ENCODE measurements at regions not wholly inside any gene's neighbourhood (a gene's known extent, or its start where the extent isn't known, plus 50 kb on each side); places are given as distances from the start of the nearest gene placed in this dataset.

- Histone ChIP-seq H3K4me3 (no peak overlapping the region), H3K36me3 (no peaks in the 10 kb centered on the region), H3K4me1 (peaks cover 24 to 26% of the 10 kb centered on the region in 2 donors), H3K27ac (no peak overlapping the region), H3K9me3 (no peaks in the 10 kb centered on the region), H3K27me3 (no peaks in the 10 kb centered on the region)
- intact Hi-C loops (cut with DNase I; ENCODE audit: low total_unique reads), result no loop called here
- TF ChIP-seq CTCF (IDR thresholded peaks at IDR 0.05) (no peak), POLR2A (IDR thresholded peaks at IDR 0.05) (no peak)
- no peak for DNase-seq
Observed at GRCh38 chr14:73780896-73781295, 66.7 kb upstream of the PNMA1 start.

DNA sequence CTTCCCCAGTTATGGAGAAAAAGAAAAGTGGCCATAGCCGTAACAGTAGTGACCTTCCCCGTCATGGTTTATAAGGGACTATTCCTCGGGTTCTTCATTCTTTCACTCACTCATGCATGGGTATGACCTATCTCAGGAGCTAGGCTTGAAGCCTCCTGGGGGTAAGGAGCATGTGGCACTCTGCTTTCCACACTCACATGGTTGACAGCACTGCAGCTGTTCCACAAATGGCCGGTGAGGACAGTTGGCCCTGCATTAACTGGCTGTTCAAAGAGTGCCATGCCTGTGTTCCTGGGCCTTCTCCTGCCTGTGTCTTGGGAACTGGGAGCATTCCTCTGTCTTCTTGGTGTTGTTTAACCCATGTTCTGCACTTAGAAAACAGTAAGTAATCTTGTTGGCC lies 66.2 kb upstream of the PNMA1 start:
- TF ChIP-seq CTCF (IDR thresholded peaks at IDR 0.05) (no peak), POLR2A (IDR thresholded peaks at IDR 0.05) (no peak)
- peaks cover 25% of the 10 kb centered on the region in 2 donors for H3K4me1 ChIP-seq
- H3K27ac ChIP-seq, result no peak overlapping the region
- DNase-seq, result no peak
- intact Hi-C loops (cut with DNase I; ENCODE audit: low total_unique reads), result no loop called here
- no peak overlapping the region for H3K4me3 ChIP-seq
- H3K36me3 ChIP-seq, result no peaks in the 10 kb centered on the region
- no peaks in the 10 kb centered on the region for H3K9me3 ChIP-seq
- H3K27me3 ChIP-seq, result no peaks in the 10 kb centered on the region

DNA sequence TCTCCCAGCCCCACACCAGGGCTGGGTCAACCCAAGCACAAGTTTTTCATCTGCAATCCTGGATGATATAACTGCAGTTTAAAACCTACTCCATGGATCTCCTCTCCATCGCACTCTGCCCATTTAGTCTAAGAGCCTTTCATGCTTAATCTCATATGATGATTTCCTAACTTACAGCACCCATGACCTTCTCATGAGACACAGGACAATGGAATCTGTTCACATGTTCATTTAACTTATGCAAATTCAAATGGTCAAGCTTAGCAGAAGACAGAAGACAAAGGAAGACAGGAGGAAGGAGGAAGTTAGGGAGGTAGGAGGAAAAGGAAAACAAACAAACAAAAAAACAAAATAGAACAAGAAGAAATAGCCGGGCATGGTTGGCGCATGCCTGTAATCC lies 64.6 kb upstream of the PNMA1 start:
- H3K4me3 ChIP-seq, result no peak overlapping the region
- TF ChIP-seq POLR2A (IDR thresholded peaks at IDR 0.05), result no peak
- no peak for TF ChIP-seq CTCF (IDR thresholded peaks at IDR 0.05)
- no peak for DNase-seq
- H3K36me3 ChIP-seq, result no peaks in the 10 kb centered on the region
- intact Hi-C loops (cut with DNase I; ENCODE audit: low total_unique reads), result no loop called here
- peaks cover 9 to 16% of the 10 kb centered on the region in 2 donors for H3K4me1 ChIP-seq
- H3K27ac ChIP-seq, result no peak overlapping the region
- H3K9me3 ChIP-seq, result no peaks in the 10 kb centered on the region
- H3K27me3 ChIP-seq, result no peaks in the 10 kb centered on the region

DNA sequence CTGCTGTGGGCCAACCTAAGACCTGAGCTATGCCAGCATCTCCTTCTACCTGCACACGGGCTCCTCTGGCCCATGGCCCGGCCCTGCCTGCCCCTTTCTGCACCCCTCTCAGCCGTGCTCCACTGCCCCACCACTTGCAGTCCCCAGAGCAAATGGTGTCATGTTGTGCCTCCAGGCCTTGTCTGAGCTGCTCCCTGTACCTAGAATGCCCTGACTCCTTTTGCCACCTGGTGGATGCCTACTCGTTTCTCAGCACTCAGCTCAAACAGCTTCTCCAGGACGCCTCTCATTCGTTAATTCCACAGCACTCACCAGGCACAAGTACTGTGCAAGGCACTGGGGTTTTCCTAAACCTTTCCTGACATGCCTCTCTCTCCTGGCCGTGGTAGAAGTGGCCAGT lies 63.2 kb upstream of the PNMA1 start:
- TF ChIP-seq CTCF (IDR thresholded peaks at IDR 0.05) (no peak), POLR2A (IDR thresholded peaks at IDR 0.05) (no peak)
- H3K36me3 ChIP-seq, result no peaks in the 10 kb centered on the region
- H3K27ac ChIP-seq, result no peak overlapping the region
- intact Hi-C loops (cut with DNase I; ENCODE audit: low total_unique reads), result no loop called here
- no peaks in the 10 kb centered on the region for H3K9me3 ChIP-seq
- peaks cover 4 to 10% of the 10 kb centered on the region in 2 donors for H3K4me1 ChIP-seq
- H3K27me3 ChIP-seq, result no peaks in the 10 kb centered on the region
- H3K4me3 ChIP-seq, result no peak overlapping the region
- DNase-seq, result no peak

GRCh38 chr14:73776194-73776537 lies 62.0 kb upstream of the PNMA1 start:
- TF ChIP-seq CTCF (IDR thresholded peaks at IDR 0.05), result no peak
- Histone ChIP-seq H3K27me3 (no peaks in the 10 kb centered on the region), H3K27ac (peak overlapping the region; percentile 38 to 50), H3K4me1 (peaks cover 12 to 20% of the 10 kb centered on the region in 2 donors), H3K9me3 (no peaks in the 10 kb centered on the region), H3K4me3 (no peak overlapping the region), H3K36me3 (no peaks in the 10 kb centered on the region)
- intact Hi-C loops (cut with DNase I; ENCODE audit: low total_unique reads), result no loop called here
- no peak for DNase-seq
